ENCODE measurements at regions not wholly inside any gene's neighbourhood (a gene's known extent, or its start where the extent isn't known, plus 50 kb on each side); places are given as distances from the start of the nearest gene placed in this dataset.

GRCh38 chr11:123272565-123272964, 77.5 kb upstream of the CLMP start:
- Histone ChIP-seq H3K27me3 (ENCODE audit: insufficient read depth) (no peaks in the 10 kb centered on the region), H4K20me1 (replicated peaks; ENCODE audit: insufficient read depth) (no peaks in the 10 kb centered on the region), H3K4me3 (no peak overlapping the region), H3K27ac (ENCODE audit: low read depth) (no peak overlapping the region), H3F3A (replicated peaks; ENCODE audit: low read depth) (no peaks in the 10 kb centered on the region), H3K36me3 (ENCODE audit: insufficient read depth) (no peaks in the 10 kb centered on the region), H2AFZ (peak overlapping the region; percentile 47; the same call in 1 of the 2 replicates), H3K4me1 (ENCODE audit: insufficient read depth) (peaks cover 6% of the 10 kb centered on the region), H3K4me2 (no peak overlapping the region), H3K9me2 (ENCODE audit: insufficient read depth) (no peaks in the 10 kb centered on the region; the same call in 1 of the 2 replicates), H3K79me2 (replicated peaks; ENCODE audit: insufficient read depth) (no peaks in the 10 kb centered on the region)
- no peak for ATAC-seq
- H3K9me3 Mint-ChIP-seq = no peaks in the 10 kb centered on the region
- no peak for DNase-seq (ENCODE audit: low spot score)
- no peak overlapping the region for H3K4me3 Mint-ChIP-seq
- H3K4me1 Mint-ChIP-seq = peaks cover 4% of the 10 kb centered on the region; the same call in 1 of the 3 replicates
- TF ChIP-seq, protein P1, sequence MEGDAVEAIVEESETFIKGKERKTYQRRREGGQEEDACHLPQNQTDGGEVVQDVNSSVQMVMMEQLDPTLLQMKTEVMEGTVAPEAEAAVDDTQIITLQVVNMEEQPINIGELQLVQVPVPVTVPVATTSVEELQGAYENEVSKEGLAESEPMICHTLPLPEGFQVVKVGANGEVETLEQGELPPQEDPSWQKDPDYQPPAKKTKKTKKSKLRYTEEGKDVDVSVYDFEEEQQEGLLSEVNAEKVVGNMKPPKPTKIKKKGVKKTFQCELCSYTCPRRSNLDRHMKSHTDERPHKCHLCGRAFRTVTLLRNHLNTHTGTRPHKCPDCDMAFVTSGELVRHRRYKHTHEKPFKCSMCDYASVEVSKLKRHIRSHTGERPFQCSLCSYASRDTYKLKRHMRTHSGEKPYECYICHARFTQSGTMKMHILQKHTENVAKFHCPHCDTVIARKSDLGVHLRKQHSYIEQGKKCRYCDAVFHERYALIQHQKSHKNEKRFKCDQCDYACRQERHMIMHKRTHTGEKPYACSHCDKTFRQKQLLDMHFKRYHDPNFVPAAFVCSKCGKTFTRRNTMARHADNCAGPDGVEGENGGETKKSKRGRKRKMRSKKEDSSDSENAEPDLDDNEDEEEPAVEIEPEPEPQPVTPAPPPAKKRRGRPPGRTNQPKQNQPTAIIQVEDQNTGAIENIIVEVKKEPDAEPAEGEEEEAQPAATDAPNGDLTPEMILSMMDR (conservative IDR thresholded peaks at IDR 0.05; ENCODE audit: low read depth in 2 of 2) = no peak
- TF ChIP-seq NANOG (IDR thresholded peaks at IDR 0.05; ENCODE audit: borderline replicate concordance) = no peak
- no peak for TF ChIP-seq ZNF114 (CRISPR knock-in tag; IDR thresholded peaks at IDR 0.05)
- no peak for TF ChIP-seq EZH2 (IDR thresholded peaks at IDR 0.05; ENCODE audit: low read depth, unreplicated experiment)
- TF ChIP-seq EZH2phosphoT487 (IDR thresholded peaks at IDR 0.05; ENCODE audit: unreplicated experiment) = no peak
- TF ChIP-seq CREB1 (CRISPR knock-in tag; IDR thresholded peaks at IDR 0.05; ENCODE audit: low read depth) = no peak
- TF ChIP-seq, protein P2, sequence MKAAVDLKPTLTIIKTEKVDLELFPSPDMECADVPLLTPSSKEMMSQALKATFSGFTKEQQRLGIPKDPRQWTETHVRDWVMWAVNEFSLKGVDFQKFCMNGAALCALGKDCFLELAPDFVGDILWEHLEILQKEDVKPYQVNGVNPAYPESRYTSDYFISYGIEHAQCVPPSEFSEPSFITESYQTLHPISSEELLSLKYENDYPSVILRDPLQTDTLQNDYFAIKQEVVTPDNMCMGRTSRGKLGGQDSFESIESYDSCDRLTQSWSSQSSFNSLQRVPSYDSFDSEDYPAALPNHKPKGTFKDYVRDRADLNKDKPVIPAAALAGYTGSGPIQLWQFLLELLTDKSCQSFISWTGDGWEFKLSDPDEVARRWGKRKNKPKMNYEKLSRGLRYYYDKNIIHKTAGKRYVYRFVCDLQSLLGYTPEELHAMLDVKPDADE (IDR thresholded peaks at IDR 0.05) = no peak
- TF ChIP-seq POLR2AphosphoS5 (IDR thresholded peaks at IDR 0.05; ENCODE audit: low read depth) = no peak
- no peak for TF ChIP-seq STAT1 (IDR thresholded peaks at IDR 0.05; ENCODE audit: unreplicated experiment)
- no peak for TF ChIP-seq JUNB (IDR thresholded peaks at IDR 0.05; ENCODE audit: unreplicated experiment)
- no peak for TF ChIP-seq ZNF331 (CRISPR knock-in tag; IDR thresholded peaks at IDR 0.05; ENCODE audit: low read depth)
- no peak for TF ChIP-seq ZNF462 (CRISPR knock-in tag; IDR thresholded peaks at IDR 0.05)
- TF ChIP-seq, protein P3, sequence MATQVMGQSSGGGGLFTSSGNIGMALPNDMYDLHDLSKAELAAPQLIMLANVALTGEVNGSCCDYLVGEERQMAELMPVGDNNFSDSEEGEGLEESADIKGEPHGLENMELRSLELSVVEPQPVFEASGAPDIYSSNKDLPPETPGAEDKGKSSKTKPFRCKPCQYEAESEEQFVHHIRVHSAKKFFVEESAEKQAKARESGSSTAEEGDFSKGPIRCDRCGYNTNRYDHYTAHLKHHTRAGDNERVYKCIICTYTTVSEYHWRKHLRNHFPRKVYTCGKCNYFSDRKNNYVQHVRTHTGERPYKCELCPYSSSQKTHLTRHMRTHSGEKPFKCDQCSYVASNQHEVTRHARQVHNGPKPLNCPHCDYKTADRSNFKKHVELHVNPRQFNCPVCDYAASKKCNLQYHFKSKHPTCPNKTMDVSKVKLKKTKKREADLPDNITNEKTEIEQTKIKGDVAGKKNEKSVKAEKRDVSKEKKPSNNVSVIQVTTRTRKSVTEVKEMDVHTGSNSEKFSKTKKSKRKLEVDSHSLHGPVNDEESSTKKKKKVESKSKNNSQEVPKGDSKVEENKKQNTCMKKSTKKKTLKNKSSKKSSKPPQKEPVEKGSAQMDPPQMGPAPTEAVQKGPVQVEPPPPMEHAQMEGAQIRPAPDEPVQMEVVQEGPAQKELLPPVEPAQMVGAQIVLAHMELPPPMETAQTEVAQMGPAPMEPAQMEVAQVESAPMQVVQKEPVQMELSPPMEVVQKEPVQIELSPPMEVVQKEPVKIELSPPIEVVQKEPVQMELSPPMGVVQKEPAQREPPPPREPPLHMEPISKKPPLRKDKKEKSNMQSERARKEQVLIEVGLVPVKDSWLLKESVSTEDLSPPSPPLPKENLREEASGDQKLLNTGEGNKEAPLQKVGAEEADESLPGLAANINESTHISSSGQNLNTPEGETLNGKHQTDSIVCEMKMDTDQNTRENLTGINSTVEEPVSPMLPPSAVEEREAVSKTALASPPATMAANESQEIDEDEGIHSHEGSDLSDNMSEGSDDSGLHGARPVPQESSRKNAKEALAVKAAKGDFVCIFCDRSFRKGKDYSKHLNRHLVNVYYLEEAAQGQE (IDR thresholded peaks at IDR 0.05; ENCODE audit: unreplicated experiment) = no peak
- H3K36me3 Mint-ChIP-seq (ENCODE audit: low read depth) = no peaks in the 10 kb centered on the region
- no peak overlapping the region for H3K27ac Mint-ChIP-seq
- H3K27me3 Mint-ChIP-seq (ENCODE audit: insufficient read depth, low read depth, poor library complexity) = peaks cover 3% of the 10 kb centered on the region
